Suprapubic skin (tissue), 3 donors: ENCODE measurements at regions not wholly inside any gene's neighbourhood (a gene's known extent, or its start where the extent isn't known, plus 50 kb on each side); places are given as distances from the start of the nearest gene placed in this dataset.

Experiments
- CTCF ChIP-seq, 2 donors: fragments of 200-600 bp in 1 of 2; fragments of 450-650 bp in 1 of 2; sonication (generic) in 1 of 2; IDR thresholded peaks; one replicate each; pipeline ENCODE4 v1.5.1; 2016 to 2019; ENCODE audit warnings: antibody characterized with exemption in 2 of 2, mild to moderate bottlenecking in 1 of 2, moderate library complexity in 1 of 2
- POLR2AphosphoS5 ChIP-seq, 3 donors: sonication (generic); formaldehyde crosslinking; IDR thresholded peaks; one replicate each; pipeline ENCODE4 v1.6.1; 2017; ENCODE audit warnings: antibody characterized with exemption in 3 of 3

- TF ChIP-seq CTCF (IDR thresholded peaks at IDR 0.05) (no peak), POLR2AphosphoS5 (IDR thresholded peaks at IDR 0.05) (no peak)
Measured at GRCh38 chr5:82808960-82809359, 268.2 kb downstream of the TMEM167A start.
